ENCODE measurements at regions not wholly inside any gene's neighbourhood (a gene's known extent, or its start where the extent isn't known, plus 50 kb on each side); places are given as distances from the start of the nearest gene placed in this dataset.

- ATAC-seq (ENCODE audit: low FRiP score) = no peak
- TF ChIP-seq, protein P1, sequence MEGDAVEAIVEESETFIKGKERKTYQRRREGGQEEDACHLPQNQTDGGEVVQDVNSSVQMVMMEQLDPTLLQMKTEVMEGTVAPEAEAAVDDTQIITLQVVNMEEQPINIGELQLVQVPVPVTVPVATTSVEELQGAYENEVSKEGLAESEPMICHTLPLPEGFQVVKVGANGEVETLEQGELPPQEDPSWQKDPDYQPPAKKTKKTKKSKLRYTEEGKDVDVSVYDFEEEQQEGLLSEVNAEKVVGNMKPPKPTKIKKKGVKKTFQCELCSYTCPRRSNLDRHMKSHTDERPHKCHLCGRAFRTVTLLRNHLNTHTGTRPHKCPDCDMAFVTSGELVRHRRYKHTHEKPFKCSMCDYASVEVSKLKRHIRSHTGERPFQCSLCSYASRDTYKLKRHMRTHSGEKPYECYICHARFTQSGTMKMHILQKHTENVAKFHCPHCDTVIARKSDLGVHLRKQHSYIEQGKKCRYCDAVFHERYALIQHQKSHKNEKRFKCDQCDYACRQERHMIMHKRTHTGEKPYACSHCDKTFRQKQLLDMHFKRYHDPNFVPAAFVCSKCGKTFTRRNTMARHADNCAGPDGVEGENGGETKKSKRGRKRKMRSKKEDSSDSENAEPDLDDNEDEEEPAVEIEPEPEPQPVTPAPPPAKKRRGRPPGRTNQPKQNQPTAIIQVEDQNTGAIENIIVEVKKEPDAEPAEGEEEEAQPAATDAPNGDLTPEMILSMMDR (IDR thresholded peaks at IDR 0.05) = no peak
- no peak for DNase-seq (ENCODE audit: low spot score)
Observed at GRCh38 chr4:31365006-31365690, 645.0 kb downstream of the PCDH7 start.

DNA sequence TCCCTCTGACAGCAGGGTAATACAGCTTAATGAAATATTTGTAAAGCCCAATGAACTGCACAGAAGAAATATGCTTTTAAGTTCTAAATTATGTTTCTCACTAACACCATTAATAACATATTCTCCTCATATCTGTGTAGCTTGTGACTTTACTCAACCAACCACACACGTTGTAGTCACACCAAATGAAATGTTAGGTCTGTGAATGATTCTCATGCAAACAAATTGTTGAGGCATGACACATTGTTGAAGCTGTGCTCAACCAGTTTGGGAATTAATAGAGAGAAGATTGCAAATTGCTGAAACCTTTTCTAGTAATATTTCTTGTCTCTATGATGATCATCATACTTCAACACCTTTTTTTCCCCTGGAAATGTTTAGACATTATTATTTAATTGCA is 645.9 kb downstream of the PCDH7 start:
- ATAC-seq (ENCODE audit: low FRiP score) = no peak
- DNase-seq (ENCODE audit: low spot score) = no peak
- TF ChIP-seq, protein P1 (IDR thresholded peaks at IDR 0.05) = no peak

DNA sequence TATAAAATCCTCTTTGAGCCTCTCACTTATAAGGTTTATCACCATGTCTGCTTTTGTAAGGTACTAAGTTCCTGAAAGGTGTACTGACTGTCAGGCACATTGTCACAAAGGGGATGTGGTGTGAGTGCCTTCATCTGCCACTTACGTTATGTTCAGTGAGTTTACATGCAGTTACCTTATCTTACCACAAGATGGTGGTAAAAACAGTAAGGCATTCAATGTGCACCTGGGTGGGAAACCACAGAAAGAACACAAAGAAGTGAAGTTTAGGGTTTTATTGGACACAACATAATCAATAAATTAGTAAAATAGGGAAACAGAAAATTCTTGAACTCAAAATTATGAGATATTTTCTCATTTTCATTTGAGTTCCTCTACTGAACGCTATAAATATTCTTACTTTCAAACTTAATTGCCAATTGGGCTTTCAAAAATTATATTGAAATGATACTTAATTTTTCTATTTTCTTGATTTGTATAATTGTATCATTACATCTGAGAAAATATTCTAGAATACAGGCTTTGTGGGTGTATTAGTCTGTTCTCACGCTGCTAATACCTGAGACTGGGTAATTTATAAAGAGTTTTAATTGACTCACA is 650.8 kb downstream of the PCDH7 start:
- DNase-seq (ENCODE audit: low spot score) = no peak
- TF ChIP-seq, protein P1 (IDR thresholded peaks at IDR 0.05) = no peak
- ATAC-seq (ENCODE audit: low FRiP score) = no peak

DNA sequence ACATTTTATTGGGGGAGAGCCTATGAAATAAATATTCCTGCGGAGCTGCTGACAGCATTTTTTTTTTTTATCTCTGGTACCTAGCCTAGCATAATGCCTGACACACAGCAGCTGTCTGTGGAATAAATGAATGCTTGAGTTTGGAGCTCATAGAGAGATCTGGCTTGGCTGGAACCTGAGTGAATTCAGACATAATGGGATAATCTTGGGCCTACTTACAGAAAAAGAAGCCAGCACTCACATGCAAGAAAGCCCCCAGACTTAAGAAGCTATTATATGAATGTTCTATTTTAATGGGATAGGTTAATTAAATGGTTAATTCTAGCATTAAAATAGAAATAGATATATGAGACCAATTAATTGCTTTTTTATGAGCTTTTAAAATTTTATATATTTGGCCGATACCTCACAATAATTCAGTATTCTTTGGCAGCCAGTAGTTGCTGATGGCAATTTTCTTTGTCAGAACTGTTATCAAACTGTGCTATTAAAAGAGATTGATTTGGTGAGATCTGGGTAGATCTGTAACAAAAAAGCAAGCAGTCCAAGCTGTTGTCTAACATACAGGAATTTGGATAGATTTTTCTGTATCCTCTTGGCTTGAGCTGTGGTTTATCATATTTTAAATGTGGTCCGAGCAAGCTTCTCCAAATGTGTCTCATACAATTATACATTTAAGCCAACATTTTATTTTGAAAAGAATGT is 654.2 kb downstream of the PCDH7 start:
- ATAC-seq (ENCODE audit: low FRiP score) = no peak

GRCh38 chr4:31375936-31376335 is 655.8 kb downstream of the PCDH7 start:
- DNase-seq (ENCODE audit: low spot score) (no peak), ATAC-seq (ENCODE audit: low FRiP score) (no peak)
- TF ChIP-seq, protein P1 (IDR thresholded peaks at IDR 0.05) = no peak

More for the DNA sequence above, 654.2 kb downstream of the PCDH7 start:
- TF ChIP-seq, protein P1 (IDR thresholded peaks at IDR 0.05) = no peak
- no peak for DNase-seq (ENCODE audit: low spot score)

GRCh38 chr4:31379364-31379763 is 659.2 kb downstream of the PCDH7 start:
- ATAC-seq (ENCODE audit: low FRiP score) = no peak
- TF ChIP-seq, protein P1 (IDR thresholded peaks at IDR 0.05) = no peak
- DNase-seq (ENCODE audit: low spot score) = no peak

Data from omental fat pad (tissue), 3 donors.